ENCODE measurements at regions not wholly inside any gene's neighbourhood (a gene's known extent, or its start where the extent isn't known, plus 50 kb on each side); places are given as distances from the start of the nearest gene placed in this dataset.

- TF ChIP-seq ATF2 (IDR thresholded peaks at IDR 0.05; ENCODE audit: low read length) (no peak), EGR1 (IDR thresholded peaks at IDR 0.05; ENCODE audit: borderline replicate concordance in 1 of 2, low read depth in 2 of 2, low read length in 2 of 2) (no peak), HDAC2 (IDR thresholded peaks at IDR 0.05) (no peak), REST (IDR thresholded peaks at IDR 0.05; ENCODE audit: low read depth, low read length) (no peak), ZBTB4 (CRISPR knock-in tag; IDR thresholded peaks at IDR 0.05) (no peak), SPI1 (IDR thresholded peaks at IDR 0.05; ENCODE audit: borderline replicate concordance, insufficient read depth, low read depth, low read length) (no peak), KAT2A (conservative IDR thresholded peaks at IDR 0.05; ENCODE audit: control insufficient read depth, low read depth, low read length) (no peak), BACH1 (IDR thresholded peaks at IDR 0.05; ENCODE audit: borderline replicate concordance) (no peak), ATF3 (IDR thresholded peaks at IDR 0.05; ENCODE audit: borderline replicate concordance, extremely low read depth, low read depth, low read length) (no peak), MTA2 (IDR thresholded peaks at IDR 0.05; ENCODE audit: low read depth) (no peak)
Measured at GRCh38 chr9:95756101-95756500, 119.4 kb upstream of the ERCC6L2 start (continued).
